ENCODE measurements at regions not wholly inside any gene's neighbourhood (a gene's known extent, or its start where the extent isn't known, plus 50 kb on each side); places are given as distances from the start of the nearest gene placed in this dataset.

DNA sequence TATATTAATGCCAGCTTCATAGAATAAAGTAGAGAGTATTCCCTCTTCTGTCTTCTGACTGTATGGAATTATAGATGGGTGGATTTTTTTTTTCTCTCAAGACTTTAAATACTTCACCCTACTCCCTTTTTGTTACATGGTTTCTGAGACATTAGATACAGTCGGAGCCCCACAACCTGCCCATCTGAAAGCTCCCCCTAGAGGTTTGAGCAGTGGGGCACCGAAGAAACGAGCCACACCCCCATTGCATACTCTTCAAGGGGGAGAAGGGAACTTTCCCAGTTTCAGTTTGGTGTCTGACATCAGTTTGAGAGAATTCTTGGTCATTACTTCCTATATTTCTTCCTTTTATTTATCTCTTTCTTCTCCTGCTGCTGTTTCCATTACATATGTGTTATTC is 437.6 kb upstream of the AGA start:
- Histone ChIP-seq H3K18ac (ENCODE audit: low read depth, low read length) (no peak overlapping the region), H2AK5ac (ENCODE audit: low read depth, low read length) (no peak overlapping the region), H3K9me3 (ENCODE audit: control insufficient read depth, insufficient read depth, low read length) (no peaks in the 10 kb centered on the region), H3K9ac (ENCODE audit: low read depth, low read length) (no peak overlapping the region), H4K5ac (ENCODE audit: low read depth, low read length) (no peak overlapping the region), H3K4ac (ENCODE audit: low read depth, low read length) (no peak overlapping the region), H2BK5ac (ENCODE audit: low read depth, low read length, poor library complexity, severe bottlenecking) (no peak overlapping the region), H3K9me1 (ENCODE audit: insufficient read depth, low read length) (no peaks in the 10 kb centered on the region), H3K56ac (ENCODE audit: extremely low read depth, insufficient read depth, low read length) (no peak overlapping the region), H3K4me1 (ENCODE audit: control insufficient read depth, insufficient read depth, low read length) (no peaks in the 10 kb centered on the region), H3K27ac (ENCODE audit: insufficient read depth, low read length) (no peak overlapping the region), H2AK9ac (replicated peaks; ENCODE audit: low read depth, low read length, poor library complexity) (no peak overlapping the region), H3K36me3 (ENCODE audit: control insufficient read depth, insufficient read depth, low read length) (no peaks in the 10 kb centered on the region), H3K27me3 (ENCODE audit: control insufficient read depth, insufficient read depth, low read length) (no peaks in the 10 kb centered on the region), H3K14ac (replicated peaks; ENCODE audit: low read depth, low read length) (no peak overlapping the region), H4K20me1 (ENCODE audit: insufficient read depth, low read length) (no peaks in the 10 kb centered on the region), H4K91ac (ENCODE audit: insufficient read depth, low read depth, low read length) (no peak overlapping the region), H2AFZ (replicated peaks; ENCODE audit: low read length, poor library complexity) (no peak overlapping the region), H2BK15ac (ENCODE audit: low read depth, low read length) (no peak overlapping the region), H3K4me3 (ENCODE audit: insufficient read depth, low read depth, low read length) (no peak overlapping the region), H2BK120ac (ENCODE audit: low read depth, low read length) (no peak overlapping the region), H3K79me1 (ENCODE audit: low read depth in 1 of 2, low read length in 2 of 2) (no peaks in the 10 kb centered on the region), H2BK20ac (ENCODE audit: low read depth, low read length) (no peak overlapping the region), H4K8ac (ENCODE audit: low read depth in 2 of 2, low read length in 2 of 2) (no peak overlapping the region), H3K23ac (ENCODE audit: low read depth, low read length) (no peak overlapping the region), H3K4me2 (ENCODE audit: low read depth, low read length) (no peak overlapping the region)
- no TSS peak for BruUV-seq (replicated peaks)
- ChIA-PET CTCF (no interaction called here), POLR2A (ENCODE audit: unreplicated experiment) (no interaction called here)
- no peak for TF ChIP-seq CEBPB (IDR thresholded peaks at IDR 0.05; ENCODE audit: low read depth, low read length)
- TF ChIP-seq USF2 (IDR thresholded peaks at IDR 0.05; ENCODE audit: low read depth, low read length): no peak
- TF ChIP-seq FOS (IDR thresholded peaks at IDR 0.05; ENCODE audit: low read depth, low read length): no peak
- no peak for TF ChIP-seq RFX5 (IDR thresholded peaks at IDR 0.05; ENCODE audit: low read depth, low read length)
- TF ChIP-seq RAD21 (IDR thresholded peaks at IDR 0.05; ENCODE audit: low read length): no peak
- TF ChIP-seq RCOR1 (IDR thresholded peaks at IDR 0.05; ENCODE audit: insufficient replicate concordance, low read length): no peak
- TF ChIP-seq POLR2A (IDR thresholded peaks at IDR 0.05; ENCODE audit: low read depth, low read length): no peak
- TF ChIP-seq SMC3 (IDR thresholded peaks at IDR 0.05; ENCODE audit: low read depth, low read length): no peak
- no peak for TF ChIP-seq NFE2L2 (IDR thresholded peaks at IDR 0.05; ENCODE audit: low read depth, low read length)
- no peak for TF ChIP-seq CHD1 (IDR thresholded peaks at IDR 0.05; ENCODE audit: low read depth, low read length)
- TF ChIP-seq BHLHE40 (IDR thresholded peaks at IDR 0.05; ENCODE audit: low read depth, low read length): no peak
- TF ChIP-seq, protein P1, sequence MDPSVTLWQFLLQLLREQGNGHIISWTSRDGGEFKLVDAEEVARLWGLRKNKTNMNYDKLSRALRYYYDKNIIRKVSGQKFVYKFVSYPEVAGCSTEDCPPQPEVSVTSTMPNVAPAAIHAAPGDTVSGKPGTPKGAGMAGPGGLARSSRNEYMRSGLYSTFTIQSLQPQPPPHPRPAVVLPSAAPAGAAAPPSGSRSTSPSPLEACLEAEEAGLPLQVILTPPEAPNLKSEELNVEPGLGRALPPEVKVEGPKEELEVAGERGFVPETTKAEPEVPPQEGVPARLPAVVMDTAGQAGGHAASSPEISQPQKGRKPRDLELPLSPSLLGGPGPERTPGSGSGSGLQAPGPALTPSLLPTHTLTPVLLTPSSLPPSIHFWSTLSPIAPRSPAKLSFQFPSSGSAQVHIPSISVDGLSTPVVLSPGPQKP (IDR thresholded peaks at IDR 0.05; ENCODE audit: borderline replicate concordance, low read depth, low read length): no peak
- TF ChIP-seq MXI1 (IDR thresholded peaks at IDR 0.05; ENCODE audit: borderline replicate concordance, low read depth, low read length): no peak
- no peak for TF ChIP-seq MAFK (IDR thresholded peaks at IDR 0.05; ENCODE audit: low read depth, low read length)
- no peak for TF ChIP-seq CTCF (conservative IDR thresholded peaks at IDR 0.05; ENCODE audit: low read depth, low read length)
- TF ChIP-seq MAZ (IDR thresholded peaks at IDR 0.05; ENCODE audit: borderline replicate concordance, low read depth, low read length): no peak
- no CpG with 5 or more reads among the region's 3 CpGs for WGBS, 2 experiments (ENCODE audit: extremely low coverage in 2 of 2, insufficient read length in 1 of 2)
- no peak for ATAC-seq (ENCODE audit: low read depth)
- in situ Hi-C loops (cut with MboI; ENCODE audit: low sequenced_read_pairs): no loop called here
- dilution Hi-C loops (cut with HindIII; ENCODE audit: low sequenced_read_pairs, unreplicated experiment): no loop called here
- DNase-seq: no peak
- intact Hi-C loops (cut with micrococcal nuclease): loop anchor here (10.0 kb wide), 1 partner anchor 625 kb away; no protein-coding TSS in a partner anchor

Measured in IMR-90 (cell line).